Right lobe of liver (tissue), 4 donors: ENCODE measurements at regions not wholly inside any gene's neighbourhood (a gene's known extent, or its start where the extent isn't known, plus 50 kb on each side); places are given as distances from the start of the nearest gene placed in this dataset.

Experiments used
- CTCF ChIP-seq, 4 donors: fragments of 200-600 bp in 3 of 4; fragments of 450-650 bp in 1 of 4; IDR thresholded peaks; one replicate each; pipeline versions ENCODE4 v1.5.1 to v1.8.0; 2016 to 2022; ENCODE audit warnings: antibody characterized with exemption in 4 of 4, mild to moderate bottlenecking in 2 of 4
- POLR2A ChIP-seq: fragments of 450-650 bp; IDR thresholded peaks from one replicate; pipeline ENCODE4 v1.6.1; 2017; ENCODE audit warnings: antibody characterized with exemption, mild to moderate bottlenecking
- donor health status: DM: no; HTN: no; CAD: no.
- donor health status: DM: no; HTN: no; CAD: no.
- donor health status: DM: no; HTN: yes; CAD: no.

- no peak for TF ChIP-seq CTCF (IDR thresholded peaks at IDR 0.05)
- TF ChIP-seq POLR2A = no peak
These were observed 749.1 kb downstream of the DACH1 start for GRCh38 chr13:71117920-71118319.
